ENCODE measurements at regions not wholly inside any gene's neighbourhood (a gene's known extent, or its start where the extent isn't known, plus 50 kb on each side); places are given as distances from the start of the nearest gene placed in this dataset.

- intact Hi-C loops (cut with DNase I): no loop called here
- H3K9me3 ChIP-seq: no peaks in the 10 kb centered on the region
- H3K36me3 ChIP-seq: no peaks in the 10 kb centered on the region
- no peak for TF ChIP-seq POLR2AphosphoS5 (IDR thresholded peaks at IDR 0.05)
- TF ChIP-seq POLR2A (IDR thresholded peaks at IDR 0.05; ENCODE audit: low read depth): no peak
- no peak for TF ChIP-seq EP300 (IDR thresholded peaks at IDR 0.05)
- no peak for TF ChIP-seq CTCF (IDR thresholded peaks at IDR 0.05)
- whole genome bisulfite sequencing: 66% methylated on average over 3 of the region's 3 CpGs
- no peaks in the 10 kb centered on the region for H3K4me1 ChIP-seq
- no peaks in the 10 kb centered on the region for H3K27me3 ChIP-seq
- H3K4me3 ChIP-seq: no peak overlapping the region
- DNase-seq (ENCODE audit: extremely low spot score): no peak
- H3K27ac ChIP-seq (replicated peaks in 1 of 4): no peak overlapping the region
Measured at GRCh38 chr5:27257696-27258095, 219.3 kb upstream of the CDH9 start.

GRCh38 chr5:27252911-27253310, 214.5 kb upstream of the CDH9 start:
- Histone ChIP-seq H3K4me1 (no peaks in the 10 kb centered on the region), H3K4me3 (no peak overlapping the region), H3K36me3 (no peaks in the 10 kb centered on the region), H3K27ac (replicated peaks in 1 of 4) (no peak overlapping the region), H3K9me3 (no peaks in the 10 kb centered on the region), H3K27me3 (no peaks in the 10 kb centered on the region)
- WGBS: 83% methylated on average over 2 of the region's 2 CpGs
- DNase-seq (ENCODE audit: extremely low spot score): no peak
- TF ChIP-seq EP300 (IDR thresholded peaks at IDR 0.05) (no peak), POLR2AphosphoS5 (IDR thresholded peaks at IDR 0.05) (no peak), POLR2A (IDR thresholded peaks at IDR 0.05; ENCODE audit: low read depth) (no peak)
- intact Hi-C loops (cut with DNase I): no loop called here

- intact Hi-C loops (cut with DNase I): no loop called here
- Histone ChIP-seq H3K4me1 (no peaks in the 10 kb centered on the region), H3K4me3 (no peak overlapping the region), H3K27me3 (no peaks in the 10 kb centered on the region), H3K9me3 (no peaks in the 10 kb centered on the region), H3K36me3 (no peaks in the 10 kb centered on the region), H3K27ac (replicated peaks in 1 of 4) (no peak overlapping the region)
- TF ChIP-seq CTCF (IDR thresholded peaks at IDR 0.05) (no peak), POLR2AphosphoS5 (IDR thresholded peaks at IDR 0.05) (no peak), EP300 (IDR thresholded peaks at IDR 0.05) (no peak), POLR2A (IDR thresholded peaks at IDR 0.05; ENCODE audit: low read depth) (no peak)
- WGBS: 79% methylated on average over 2 of the region's 2 CpGs
- DNase-seq (ENCODE audit: extremely low spot score): no peak
Measured at GRCh38 chr5:27242258-27242626, 203.9 kb upstream of the CDH9 start.

GRCh38 chr5:27241564-27242257, 203.3 kb upstream of the CDH9 start:
- Histone ChIP-seq H3K4me3 (no peak overlapping the region), H3K36me3 (no peaks in the 10 kb centered on the region), H3K27me3 (no peaks in the 10 kb centered on the region), H3K4me1 (no peaks in the 10 kb centered on the region), H3K27ac (replicated peaks in 1 of 4) (no peak overlapping the region), H3K9me3 (no peaks in the 10 kb centered on the region)
- no peak for DNase-seq (ENCODE audit: extremely low spot score)
- 65% methylated on average over 5 of the region's 5 CpGs for WGBS
- TF ChIP-seq POLR2AphosphoS5 (IDR thresholded peaks at IDR 0.05) (no peak), POLR2A (IDR thresholded peaks at IDR 0.05; ENCODE audit: low read depth) (no peak), EP300 (IDR thresholded peaks at IDR 0.05) (no peak), CTCF (IDR thresholded peaks at IDR 0.05) (no peak)
- intact Hi-C loops (cut with DNase I): no loop called here

- 86% methylated on average over 2 of the region's 2 CpGs for WGBS
- H3K9me3 ChIP-seq: no peaks in the 10 kb centered on the region
- no peaks in the 10 kb centered on the region for H3K27me3 ChIP-seq
- no peak for DNase-seq (ENCODE audit: extremely low spot score)
- TF ChIP-seq EP300 (IDR thresholded peaks at IDR 0.05): no peak
- no peak for TF ChIP-seq CTCF (IDR thresholded peaks at IDR 0.05)
- TF ChIP-seq POLR2A (IDR thresholded peaks at IDR 0.05; ENCODE audit: low read depth): no peak
- TF ChIP-seq POLR2AphosphoS5 (IDR thresholded peaks at IDR 0.05): no peak
- no peaks in the 10 kb centered on the region for H3K4me1 ChIP-seq
- no peaks in the 10 kb centered on the region for H3K36me3 ChIP-seq
- H3K4me3 ChIP-seq: no peak overlapping the region
- intact Hi-C loops (cut with DNase I): no loop called here
- no peak overlapping the region for H3K27ac ChIP-seq (replicated peaks in 1 of 4)
Measured at GRCh38 chr5:27240791-27241190, 202.4 kb upstream of the CDH9 start.
